ENCODE measurements at regions not wholly inside any gene's neighbourhood (a gene's known extent, or its start where the extent isn't known, plus 50 kb on each side); places are given as distances from the start of the nearest gene placed in this dataset.

DNA sequence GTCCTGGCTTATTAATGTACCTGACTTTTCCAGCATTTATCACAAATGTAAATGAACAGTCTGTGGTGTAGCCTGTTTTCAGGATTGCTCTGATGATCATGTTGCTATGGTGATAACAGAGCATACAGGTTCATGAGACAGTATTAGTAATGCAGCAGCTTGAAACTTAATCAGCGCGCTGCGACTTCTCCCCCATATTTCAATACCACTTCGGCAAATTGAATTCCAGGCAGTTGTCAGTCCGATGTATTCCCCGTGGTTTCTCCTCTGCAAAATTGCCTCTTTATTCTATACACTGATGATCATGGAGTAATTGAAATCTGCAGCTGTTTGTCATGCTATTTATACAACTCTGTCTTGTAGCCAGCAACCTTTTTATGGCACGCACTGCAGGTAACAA is 239.3 kb downstream of the C4orf33 start:
- TF ChIP-seq, protein P1, sequence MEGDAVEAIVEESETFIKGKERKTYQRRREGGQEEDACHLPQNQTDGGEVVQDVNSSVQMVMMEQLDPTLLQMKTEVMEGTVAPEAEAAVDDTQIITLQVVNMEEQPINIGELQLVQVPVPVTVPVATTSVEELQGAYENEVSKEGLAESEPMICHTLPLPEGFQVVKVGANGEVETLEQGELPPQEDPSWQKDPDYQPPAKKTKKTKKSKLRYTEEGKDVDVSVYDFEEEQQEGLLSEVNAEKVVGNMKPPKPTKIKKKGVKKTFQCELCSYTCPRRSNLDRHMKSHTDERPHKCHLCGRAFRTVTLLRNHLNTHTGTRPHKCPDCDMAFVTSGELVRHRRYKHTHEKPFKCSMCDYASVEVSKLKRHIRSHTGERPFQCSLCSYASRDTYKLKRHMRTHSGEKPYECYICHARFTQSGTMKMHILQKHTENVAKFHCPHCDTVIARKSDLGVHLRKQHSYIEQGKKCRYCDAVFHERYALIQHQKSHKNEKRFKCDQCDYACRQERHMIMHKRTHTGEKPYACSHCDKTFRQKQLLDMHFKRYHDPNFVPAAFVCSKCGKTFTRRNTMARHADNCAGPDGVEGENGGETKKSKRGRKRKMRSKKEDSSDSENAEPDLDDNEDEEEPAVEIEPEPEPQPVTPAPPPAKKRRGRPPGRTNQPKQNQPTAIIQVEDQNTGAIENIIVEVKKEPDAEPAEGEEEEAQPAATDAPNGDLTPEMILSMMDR (IDR thresholded peaks at IDR 0.05; ENCODE audit: low read depth, low read length) = no peak
- TF ChIP-seq EZH2phosphoT487 (IDR thresholded peaks at IDR 0.05; ENCODE audit: low read depth) = no peak

Measured in OCI-LY3 (cell line).